NAMALWA (cell line): ENCODE measurements at regions not wholly inside any gene's neighbourhood (a gene's known extent, or its start where the extent isn't known, plus 50 kb on each side); places are given as distances from the start of the nearest gene placed in this dataset.
"Not testable (repeated sequence)": the region's sequence is repeated elsewhere in the genome, so short reads cannot be mapped to it uniquely, and the experiment has no call there.

Source experiments
- DNase-seq: peaks from one replicate; pipeline ENCODE4 v3.0.0-alpha.2; 2015; ENCODE audit warnings: low spot score

DNA sequence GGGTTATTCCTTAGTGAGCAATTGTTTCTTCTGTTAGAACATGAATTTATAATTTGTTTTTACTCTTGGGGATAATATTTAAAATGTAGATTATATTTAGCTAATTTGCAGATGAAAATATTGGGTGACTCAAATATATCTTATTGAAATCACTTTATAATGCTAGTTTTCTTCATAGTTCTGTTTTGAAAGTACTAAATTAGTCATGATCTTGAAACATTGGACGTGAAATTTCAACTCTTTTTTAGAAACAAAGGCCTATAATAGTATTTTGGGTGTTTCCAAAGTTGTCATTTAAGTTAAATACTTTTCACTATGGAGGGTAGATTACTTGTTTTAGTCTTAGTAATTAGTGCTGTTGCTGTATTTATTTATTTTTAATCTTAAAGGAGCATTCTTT lies 250.9 kb downstream of the UTRN start:
- DNase-seq, result no peak

DNA sequence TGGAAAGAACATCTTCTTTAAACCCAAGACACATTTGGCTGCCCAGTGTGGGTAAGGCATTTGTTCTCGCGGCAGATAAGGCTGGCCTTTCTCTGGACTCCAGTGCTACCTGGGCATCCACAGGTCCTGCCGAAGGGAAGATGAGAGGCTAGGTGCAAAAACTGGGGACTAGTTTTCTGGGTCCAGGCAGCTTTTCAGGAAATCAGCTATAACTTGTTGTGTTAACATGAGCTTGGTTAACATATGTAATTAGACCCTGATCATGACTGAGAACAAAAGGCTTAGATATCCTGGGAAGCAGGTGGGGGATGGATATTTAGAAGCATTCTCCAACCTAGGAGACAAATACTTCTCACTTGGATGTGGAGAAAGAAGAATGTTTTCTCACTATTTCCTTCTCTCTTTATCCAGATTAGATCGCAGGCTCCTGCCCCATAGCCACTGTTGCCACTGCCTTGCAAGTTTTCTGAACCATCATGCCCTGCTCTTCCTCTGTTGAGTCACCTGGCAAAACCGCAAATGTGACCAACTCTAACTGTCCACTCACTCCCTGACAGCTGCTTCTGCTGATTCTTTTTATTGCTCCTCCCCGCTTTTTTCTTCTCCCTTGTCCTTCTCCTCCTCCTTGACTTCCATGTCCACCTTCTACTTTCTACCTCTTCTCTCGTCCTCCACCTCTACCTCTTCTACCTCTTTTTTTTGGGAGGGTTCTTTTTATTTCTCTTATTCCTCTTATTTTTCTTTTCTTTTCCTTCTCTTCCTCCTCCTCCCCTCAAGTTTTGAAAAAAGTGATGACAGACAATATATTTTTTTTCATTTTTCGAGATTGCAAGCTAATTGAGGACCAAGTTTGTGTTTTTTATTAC lies 258.1 kb downstream of the UTRN start:
- DNase-seq, result no peak

- no peak for DNase-seq
Observed at GRCh38 chr6:144544266-144544830, 259.2 kb downstream of the UTRN start.

GRCh38 chr6:144546807-144547206 lies 261.7 kb downstream of the UTRN start:
- DNase-seq, result no peak

GRCh38 chr6:144547409-144547808 lies 262.3 kb downstream of the UTRN start:
- DNase-seq, result no peak

- DNase-seq, result no peak
Observed at GRCh38 chr6:144548536-144548935, 263.4 kb downstream of the UTRN start.

GRCh38 chr6:144549837-144550747 lies 265.0 kb downstream of the UTRN start:
- DNase-seq, result no peak

GRCh38 chr6:144551339-144551738 lies 266.2 kb downstream of the UTRN start:
- no peak for DNase-seq

DNA sequence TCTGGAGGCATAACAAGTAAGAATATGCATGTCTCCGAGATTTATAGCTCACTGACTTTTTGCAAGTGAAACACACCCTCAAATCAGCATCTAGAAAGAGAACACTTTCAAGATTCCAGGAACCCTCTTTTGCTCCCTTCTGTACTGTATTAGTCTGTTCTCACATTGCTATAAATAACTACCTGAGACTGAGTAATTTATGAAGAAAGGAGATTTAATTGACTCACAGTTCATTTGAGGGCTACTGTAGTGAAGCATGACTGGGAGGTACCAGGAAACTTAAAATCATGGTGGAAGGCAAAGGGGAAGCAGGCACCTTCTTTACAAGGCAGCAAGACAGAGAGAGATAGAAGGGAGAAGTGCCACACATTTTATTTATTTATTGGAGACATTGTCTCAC lies 269.9 kb downstream of the UTRN start:
- no peak for DNase-seq

GRCh38 chr6:144559865-144560593 lies 274.9 kb downstream of the UTRN start:
- no peak for DNase-seq

GRCh38 chr6:144561455-144562043 lies 276.4 kb downstream of the UTRN start:
- DNase-seq, result no peak

- DNase-seq, result no peak
Observed at GRCh38 chr6:144564202-144564601, 279.1 kb downstream of the UTRN start.

DNA sequence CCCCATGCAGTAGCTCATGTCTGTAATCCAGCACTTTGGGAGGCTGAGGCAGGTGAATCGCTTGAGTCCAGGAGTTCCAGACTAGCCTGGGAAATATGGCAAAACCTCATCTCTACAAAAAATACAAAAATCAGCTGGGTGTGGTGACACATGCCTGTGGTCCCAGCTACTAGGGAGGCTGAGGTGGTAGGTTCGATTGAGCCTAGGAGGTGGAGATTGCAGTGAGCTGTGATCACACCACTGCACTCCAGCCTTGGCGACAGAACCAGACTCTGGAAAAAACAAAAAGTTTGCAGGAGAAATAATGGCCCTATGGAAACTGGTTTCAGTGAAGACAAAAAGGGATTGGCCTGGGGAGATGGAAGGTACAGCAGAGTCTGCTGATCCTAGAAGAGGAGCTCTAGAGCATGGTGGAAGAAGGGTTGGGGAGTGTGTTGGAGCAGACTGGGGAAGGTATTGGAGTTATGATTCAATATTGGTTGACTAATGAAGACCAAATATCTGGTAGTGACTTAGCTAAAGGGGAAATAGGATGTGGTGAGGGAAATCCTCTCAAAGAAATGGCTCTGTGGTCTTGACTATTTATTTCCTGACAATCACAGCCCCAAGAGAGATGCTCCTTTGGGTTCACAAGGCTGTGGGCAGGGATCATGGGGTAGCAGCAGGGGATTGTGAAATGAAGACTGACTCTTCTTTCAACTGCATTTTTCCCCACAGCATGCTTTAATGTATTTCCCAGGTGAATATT lies 281.9 kb downstream of the UTRN start:
- DNase-seq, result no peak

GRCh38 chr6:144568241-144568640 lies 283.1 kb downstream of the UTRN start:
- no peak for DNase-seq

GRCh38 chr6:144572541-144572940 lies 287.4 kb downstream of the UTRN start:
- DNase-seq, result not testable (repeated sequence)

DNA sequence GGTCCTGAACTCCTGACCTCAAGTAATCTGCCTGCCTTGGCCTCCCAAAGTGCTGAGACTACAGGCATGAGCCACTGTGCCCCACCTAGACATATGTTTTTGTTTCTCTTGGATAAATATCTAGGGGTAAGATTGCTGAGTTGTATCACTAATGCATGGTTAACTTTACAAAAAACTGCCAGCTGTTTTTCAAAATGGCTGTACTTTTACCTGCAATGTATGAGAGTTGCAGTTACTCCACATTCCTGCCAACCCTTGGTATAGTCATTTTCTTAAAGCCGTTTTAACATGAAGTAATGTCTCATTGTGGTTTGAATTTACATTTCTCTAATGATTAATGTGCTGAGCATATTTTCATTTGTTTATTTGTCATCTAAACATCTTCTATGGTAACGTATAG lies 289.7 kb downstream of the UTRN start:
- DNase-seq, result no peak

GRCh38 chr6:144575327-144575726 lies 290.2 kb downstream of the UTRN start:
- no peak for DNase-seq

DNA sequence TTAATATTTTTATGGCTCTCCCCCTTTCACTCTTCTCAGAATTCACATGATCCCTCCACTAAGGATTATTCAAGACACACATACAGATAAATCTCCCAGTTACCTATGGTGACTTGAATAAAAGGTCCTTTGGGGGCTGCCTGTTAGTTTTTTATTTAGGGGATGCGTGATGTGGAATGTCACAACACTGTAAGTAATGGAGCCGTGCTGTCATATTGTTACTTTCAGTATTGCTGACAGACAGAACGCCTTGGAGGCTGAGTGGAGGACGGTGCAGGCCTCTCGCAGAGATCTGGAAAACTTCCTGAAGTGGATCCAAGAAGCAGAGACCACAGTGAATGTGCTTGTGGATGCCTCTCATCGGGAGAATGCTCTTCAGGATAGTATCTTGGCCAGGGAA lies 291.7 kb downstream of the UTRN start:
- no peak for DNase-seq

- DNase-seq, result no peak
Observed at GRCh38 chr6:144578385-144579350, 293.5 kb downstream of the UTRN start.

DNA sequence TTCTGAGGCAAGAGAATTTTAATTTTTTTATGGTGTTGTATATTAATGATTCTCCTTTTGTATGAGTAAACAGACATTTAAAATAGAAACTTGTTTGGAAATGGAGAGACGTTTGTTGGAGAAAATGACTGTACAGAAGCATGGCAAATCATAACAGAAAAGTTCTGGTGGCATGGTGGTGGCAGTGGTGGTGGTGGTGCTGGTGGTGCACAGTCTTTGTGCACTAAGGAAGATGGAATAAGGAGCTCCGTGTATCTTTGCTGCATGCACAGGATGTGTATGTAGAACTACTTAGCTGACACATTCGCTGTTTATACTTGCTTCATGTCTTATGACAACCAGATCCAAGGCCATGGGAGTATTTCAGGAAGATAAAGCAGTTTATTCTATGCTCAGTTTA lies 294.9 kb downstream of the UTRN start:
- no peak for DNase-seq
